ENCODE measurements at regions not wholly inside any gene's neighbourhood (a gene's known extent, or its start where the extent isn't known, plus 50 kb on each side); places are given as distances from the start of the nearest gene placed in this dataset.

GRCh38 chr20:39190666-39191570, 228.8 kb downstream of the DHX35 start:
- CTCF ChIA-PET, result no interaction called here
- H3K9me3 ChIP-seq (ENCODE audit: low read length), result no peaks in the 10 kb centered on the region
- intact Hi-C loops (cut with micrococcal nuclease), result no loop called here
- no peak overlapping the region for H3K4me2 ChIP-seq (ENCODE audit: low read length)
- no peak overlapping the region for H2AFZ ChIP-seq (ENCODE audit: low read length)
- TF ChIP-seq CTCF (conservative IDR thresholded peaks at IDR 0.05; ENCODE audit: low read depth, low read length) (no peak), EZH2 (IDR thresholded peaks at IDR 0.05; ENCODE audit: low read length, unreplicated experiment) (no peak), EZH2phosphoT487 (IDR thresholded peaks at IDR 0.05; ENCODE audit: borderline replicate concordance, low read length) (no peak)
- peaks cover 22% of the 10 kb centered on the region for H3K4me1 ChIP-seq (ENCODE audit: insufficient read depth, low read length)
- H3K9ac ChIP-seq (ENCODE audit: low read length), result no peak overlapping the region
- no peaks in the 10 kb centered on the region for H4K20me1 ChIP-seq (ENCODE audit: low read length)
- no TSS peak for BruUV-seq (replicated peaks)
- H3K4me3 ChIP-seq (ENCODE audit: low read length), result no peak overlapping the region
- H3K27ac ChIP-seq (ENCODE audit: low read length), result peak overlapping the region; percentile 54
- H3K79me2 ChIP-seq (ENCODE audit: low read length), result no peaks in the 10 kb centered on the region
- ATAC-seq (peak; percentile 87), DNase-seq (peak; percentile 88)
- POLR2A ChIA-PET (ENCODE audit: unreplicated experiment), result interaction anchor here (0.6 kb wide), 1 partner anchor 1553 kb away, joined by 3 read pairs; no protein-coding TSS in a partner anchor
- H3F3A ChIP-seq (ENCODE audit: low read length, unreplicated experiment), result no peaks in the 10 kb centered on the region
- no peaks in the 10 kb centered on the region for H3K9me2 ChIP-seq (replicated peaks; ENCODE audit: low read length)
- no peaks in the 10 kb centered on the region for H3K36me3 ChIP-seq (ENCODE audit: low read depth, low read length)
- no peaks in the 10 kb centered on the region for H3K27me3 ChIP-seq (ENCODE audit: low read length)

DNA sequence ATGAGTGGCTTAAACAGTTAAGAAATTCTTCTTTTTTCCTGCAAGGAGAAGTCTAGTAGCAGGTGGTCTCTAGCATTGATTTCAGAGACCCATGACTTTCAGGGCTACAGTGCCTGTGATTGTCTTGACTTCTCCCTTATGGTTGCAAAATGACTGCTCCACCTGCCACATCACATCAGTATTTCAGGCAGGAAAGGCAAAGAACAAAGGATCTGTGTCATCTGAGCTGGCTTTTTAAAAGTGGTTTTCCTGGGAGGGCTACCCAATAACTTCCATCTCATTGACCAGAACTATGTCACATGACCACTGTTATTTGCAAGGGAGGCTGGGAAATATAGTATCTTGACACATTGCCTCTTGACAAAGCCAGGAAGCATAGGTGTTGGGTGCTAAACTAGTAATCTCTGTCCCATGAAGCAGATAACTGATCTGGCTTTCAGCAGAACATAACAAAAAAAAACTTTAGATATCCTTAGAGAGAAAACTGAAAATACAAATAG, 226.2 kb downstream of the DHX35 start:
- peaks cover 22% of the 10 kb centered on the region for H3K4me1 ChIP-seq (ENCODE audit: insufficient read depth, low read length)
- no TSS peak for BruUV-seq (replicated peaks)
- H3K4me3 ChIP-seq (ENCODE audit: low read length), result no peak overlapping the region
- peak overlapping the region; percentile 42 for H3K27ac ChIP-seq (ENCODE audit: low read length)
- peak; percentile 29 for DNase-seq
- ChIA-PET CTCF (no interaction called here), POLR2A (ENCODE audit: unreplicated experiment) (no interaction called here)
- no peaks in the 10 kb centered on the region for H3F3A ChIP-seq (ENCODE audit: low read length, unreplicated experiment)
- H3K9me3 ChIP-seq (ENCODE audit: low read length), result 0 out of 2 replicates have a peak, but pooled peaks cover 8% of the 10 kb centered on the region
- ATAC-seq, result no peak
- H3K9me2 ChIP-seq (replicated peaks; ENCODE audit: low read length), result no peaks in the 10 kb centered on the region
- TF ChIP-seq EZH2phosphoT487 (IDR thresholded peaks at IDR 0.05; ENCODE audit: borderline replicate concordance, low read length) (no peak), CTCF (conservative IDR thresholded peaks at IDR 0.05; ENCODE audit: low read depth, low read length) (no peak), EZH2 (IDR thresholded peaks at IDR 0.05; ENCODE audit: low read length, unreplicated experiment) (no peak)
- no peaks in the 10 kb centered on the region for H3K79me2 ChIP-seq (ENCODE audit: low read length)
- no peak overlapping the region for H3K4me2 ChIP-seq (ENCODE audit: low read length)
- no peaks in the 10 kb centered on the region for H3K36me3 ChIP-seq (ENCODE audit: low read depth, low read length)
- no peaks in the 10 kb centered on the region for H3K27me3 ChIP-seq (ENCODE audit: low read length)
- no peaks in the 10 kb centered on the region for H4K20me1 ChIP-seq (ENCODE audit: low read length)
- H2AFZ ChIP-seq (ENCODE audit: low read length), result no peak overlapping the region
- intact Hi-C loops (cut with micrococcal nuclease), result no loop called here
- H3K9ac ChIP-seq (ENCODE audit: low read length), result no peak overlapping the region

GRCh38 chr20:39181490-39181889, 219.3 kb downstream of the DHX35 start:
- H3K4me2 ChIP-seq (ENCODE audit: low read length), result no peak overlapping the region
- no peaks in the 10 kb centered on the region for H4K20me1 ChIP-seq (ENCODE audit: low read length)
- H3K79me2 ChIP-seq (ENCODE audit: low read length), result no peaks in the 10 kb centered on the region
- no peak overlapping the region for H2AFZ ChIP-seq (ENCODE audit: low read length)
- no peak overlapping the region for H3K9ac ChIP-seq (ENCODE audit: low read length)
- no peaks in the 10 kb centered on the region for H3K4me1 ChIP-seq (ENCODE audit: insufficient read depth, low read length)
- 0 out of 2 replicates have a peak, but pooled peaks cover 8% of the 10 kb centered on the region for H3K9me3 ChIP-seq (ENCODE audit: low read length)
- no TSS peak for BruUV-seq (replicated peaks)
- ChIA-PET CTCF (no interaction called here), POLR2A (ENCODE audit: unreplicated experiment) (no interaction called here)
- no peak for DNase-seq
- intact Hi-C loops (cut with micrococcal nuclease), result no loop called here
- no peaks in the 10 kb centered on the region for H3K36me3 ChIP-seq (ENCODE audit: low read depth, low read length)
- H3K27me3 ChIP-seq (ENCODE audit: low read length), result no peaks in the 10 kb centered on the region; the same call in 1 of the 2 replicates
- H3F3A ChIP-seq (ENCODE audit: low read length, unreplicated experiment), result no peaks in the 10 kb centered on the region
- ATAC-seq, result no peak
- no peak overlapping the region for H3K27ac ChIP-seq (ENCODE audit: low read length)
- H3K9me2 ChIP-seq (replicated peaks; ENCODE audit: low read length), result no peaks in the 10 kb centered on the region
- TF ChIP-seq CTCF (conservative IDR thresholded peaks at IDR 0.05; ENCODE audit: low read depth, low read length), result no peak
- no peak overlapping the region for H3K4me3 ChIP-seq (ENCODE audit: low read length)
